NCI-H524 (cell line): ENCODE measurements at regions not wholly inside any gene's neighbourhood (a gene's known extent, or its start where the extent isn't known, plus 50 kb on each side); places are given as distances from the start of the nearest gene placed in this dataset.

Experiments
- DNase-seq, 2 experiments: peaks; one replicate each; lab custom pipeline; 2025; lab: John Stamatoyannopoulos, UW

- DNase-seq: no peak
These were observed 1069.5 kb downstream of the TRHDE start for GRCh38 chr12:73341559-73342247.

DNA sequence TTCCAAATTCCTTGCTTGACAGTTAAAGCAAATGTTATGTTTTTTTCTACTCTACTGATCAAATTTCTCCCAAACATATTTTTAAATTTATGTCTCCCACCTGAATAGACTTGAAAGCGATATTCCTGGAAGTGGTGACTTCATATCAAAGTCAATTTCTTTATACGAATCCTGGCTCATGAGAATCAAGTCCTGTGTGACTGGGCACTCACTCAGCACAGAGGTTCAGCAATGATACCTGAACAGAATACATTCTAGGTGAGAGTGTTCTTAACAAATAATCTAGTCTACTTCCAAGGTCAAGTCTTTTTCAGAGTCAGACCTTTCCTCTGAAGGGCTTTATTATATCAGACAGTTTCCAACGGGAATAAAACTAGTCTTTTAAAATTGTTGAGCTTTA is 1070.6 kb downstream of the TRHDE start:
- DNase-seq: no peak

DNA sequence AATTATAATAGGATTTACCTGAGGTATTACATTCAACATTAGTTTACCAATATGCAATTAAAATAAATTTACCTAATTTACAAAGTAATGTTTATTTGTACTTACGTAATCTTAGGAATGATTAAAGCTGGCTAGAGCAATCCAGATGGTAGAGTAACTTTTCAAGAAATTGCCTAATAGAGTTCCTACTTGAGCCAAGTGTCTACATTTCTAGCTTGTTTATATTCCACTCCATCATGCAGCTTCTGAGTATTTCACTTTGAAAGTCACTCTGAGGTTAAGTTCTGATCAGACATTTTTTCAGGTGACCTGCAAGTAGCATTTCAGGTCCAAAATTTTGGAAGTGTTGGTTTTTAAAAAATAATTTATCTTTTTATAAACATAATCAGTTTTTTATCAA is 1080.7 kb downstream of the TRHDE start:
- no peak for DNase-seq

DNA sequence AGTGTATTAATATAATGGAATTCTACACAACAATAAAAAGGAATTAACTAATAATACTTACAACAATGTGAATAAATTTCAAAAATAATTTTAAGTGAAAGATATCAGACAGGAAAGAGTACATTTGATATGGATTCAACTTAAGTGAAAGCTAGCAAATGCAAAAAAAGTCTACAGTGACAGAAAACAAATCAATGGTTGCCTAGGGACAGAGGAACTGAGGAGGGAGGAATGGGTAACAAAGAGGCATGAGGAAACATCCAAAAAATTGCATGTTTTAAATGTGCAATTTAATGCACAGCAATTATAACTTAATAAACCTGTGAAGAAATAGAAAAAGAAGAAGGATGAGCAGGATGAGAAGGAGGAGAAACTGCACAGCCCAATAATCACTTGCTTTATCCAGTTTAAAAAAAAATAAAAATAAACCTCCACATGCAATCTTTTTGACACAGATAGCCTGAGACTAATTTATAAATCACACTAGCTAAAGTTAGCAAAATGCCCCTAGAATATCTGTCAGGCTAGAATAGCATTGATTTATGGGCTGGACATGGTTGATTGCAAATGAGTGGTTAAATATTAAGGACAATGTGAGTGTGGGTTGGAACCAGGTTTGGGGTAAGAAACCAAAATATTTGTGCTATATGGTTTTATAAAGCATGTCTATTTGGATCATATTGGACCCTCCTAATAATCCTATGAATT is 1089.1 kb downstream of the TRHDE start:
- DNase-seq: no peak

DNA sequence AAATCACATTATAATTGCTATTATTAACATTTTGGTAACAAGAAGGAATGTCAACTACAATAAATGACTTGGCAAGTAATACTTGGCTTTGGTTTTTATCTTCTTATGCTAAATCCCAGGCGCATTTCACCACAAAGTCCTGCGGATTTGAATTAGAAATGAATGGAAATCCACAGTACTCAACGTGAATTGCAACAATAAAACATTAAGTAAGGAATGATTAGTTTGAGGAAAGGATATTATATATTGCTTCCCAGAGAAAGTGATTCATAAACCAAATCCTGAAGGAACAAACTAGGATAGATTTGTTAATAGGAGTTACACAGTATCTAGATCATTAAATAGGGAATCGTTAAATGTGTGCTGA is 1089.7 kb downstream of the TRHDE start:
- no peak for DNase-seq

DNA sequence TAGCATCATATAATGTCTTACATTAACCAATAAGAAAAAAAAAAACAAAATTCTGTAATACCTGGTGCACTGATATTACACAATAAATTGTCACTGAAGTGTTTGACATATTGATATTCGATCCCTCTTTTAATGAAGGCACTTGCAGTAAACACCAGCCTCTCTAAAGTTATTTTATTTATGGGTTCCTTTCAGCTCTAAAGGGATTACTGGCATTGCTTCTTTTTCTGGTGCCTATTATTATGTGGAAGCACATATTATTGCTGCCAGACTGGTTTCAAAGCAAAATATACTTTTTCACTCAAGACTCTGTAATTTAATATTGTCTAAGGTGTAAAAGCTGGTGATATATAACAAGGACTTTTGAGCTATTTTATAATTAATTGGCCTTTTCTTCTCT is 1090.5 kb downstream of the TRHDE start:
- DNase-seq: no peak

- no peak for DNase-seq
These were observed 1100.7 kb downstream of the TRHDE start for GRCh38 chr12:73372856-73373255.

GRCh38 chr12:73374360-73374759 is 1102.2 kb downstream of the TRHDE start:
- no peak for DNase-seq

- no peak for DNase-seq
These were observed 1111.5 kb downstream of the TRHDE start for GRCh38 chr12:73383584-73384222.

DNA sequence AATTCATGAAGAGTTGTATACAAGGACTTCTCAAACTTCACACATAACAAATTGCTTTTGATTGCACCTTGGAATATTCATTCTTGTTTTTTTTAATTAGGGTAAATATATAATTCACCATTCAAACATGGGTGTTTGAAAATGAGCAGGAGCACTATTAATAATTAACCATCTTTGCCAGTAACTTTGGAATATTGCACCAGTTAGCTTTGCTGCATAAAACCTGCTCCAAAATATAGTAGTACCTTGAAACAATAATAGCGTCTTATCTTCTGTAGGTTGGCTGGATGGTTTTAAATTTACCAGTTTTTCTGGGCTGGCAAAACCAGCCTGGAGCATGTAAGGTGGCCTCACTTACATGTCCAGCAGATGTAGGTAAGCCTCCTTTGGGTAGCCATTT is 1112.4 kb downstream of the TRHDE start:
- no peak for DNase-seq

DNA sequence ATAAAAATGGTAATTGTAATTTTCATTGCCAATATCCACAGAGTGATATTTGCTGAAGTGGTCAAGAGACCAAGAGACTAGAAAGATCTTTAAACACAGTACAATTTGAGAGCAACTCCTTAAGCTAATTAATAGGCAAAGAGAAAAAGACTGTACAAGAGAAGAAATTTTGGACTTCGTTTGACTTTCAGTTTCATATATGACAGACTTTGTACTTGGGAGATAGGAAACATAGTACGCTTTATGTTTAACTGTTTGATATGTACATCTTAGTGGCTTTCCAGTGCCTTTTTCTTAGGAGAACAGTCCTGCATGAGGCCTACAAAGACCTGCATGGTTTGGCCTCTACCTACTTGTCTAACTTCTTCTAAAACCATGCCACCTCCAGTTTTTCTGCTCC is 1118.1 kb downstream of the TRHDE start:
- DNase-seq: no peak

GRCh38 chr12:73413051-73413450 is 1124.6 kb upstream of the ATXN7L3B start:
- DNase-seq: no peak

- DNase-seq: no peak
These were observed 1123.7 kb upstream of the ATXN7L3B start for GRCh38 chr12:73413974-73414373.

DNA sequence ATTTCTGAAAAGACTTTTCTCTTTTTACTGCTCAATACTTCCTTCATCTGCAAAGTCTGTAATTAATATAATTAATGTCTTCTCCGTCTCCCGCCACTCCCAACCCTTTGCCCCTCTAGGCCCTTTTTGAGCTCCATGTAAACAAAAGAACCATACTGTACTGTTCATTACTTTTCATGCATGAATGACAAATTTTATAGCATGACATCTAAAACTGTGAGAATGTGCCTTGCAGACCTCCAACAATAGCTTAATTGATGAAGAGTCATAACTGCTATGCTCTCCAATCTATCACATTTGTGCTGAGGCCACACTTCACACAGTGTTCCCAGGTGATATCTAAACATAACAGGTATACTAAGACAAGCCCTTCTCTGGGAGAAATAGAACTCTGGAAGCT is 1122.7 kb upstream of the ATXN7L3B start:
- no peak for DNase-seq

GRCh38 chr12:73418541-73418940 is 1119.1 kb upstream of the ATXN7L3B start:
- no peak for DNase-seq

DNA sequence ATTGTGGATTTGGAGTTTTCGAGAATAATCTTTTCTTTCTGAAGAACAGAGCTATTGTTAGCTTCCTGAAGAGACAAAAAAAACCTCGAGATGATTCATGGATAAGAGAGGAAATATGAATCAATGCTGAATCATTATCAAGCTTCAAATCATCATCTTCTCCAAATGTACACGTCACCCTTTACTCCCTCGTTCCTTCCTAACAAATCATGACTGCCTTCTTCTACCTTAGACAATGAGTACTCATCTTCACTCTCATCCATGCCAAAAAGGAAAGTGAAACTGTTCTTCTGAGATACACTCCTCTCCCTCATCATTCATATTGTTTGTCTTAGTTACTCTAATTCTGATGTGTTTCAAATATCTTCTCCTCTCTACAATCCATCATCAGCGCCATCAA is 1115.8 kb upstream of the ATXN7L3B start:
- DNase-seq: no peak

- no peak for DNase-seq
These were observed 1113.2 kb upstream of the ATXN7L3B start for GRCh38 chr12:73424484-73424883.

- DNase-seq: no peak
These were observed 1091.8 kb upstream of the ATXN7L3B start for GRCh38 chr12:73445658-73446324.

DNA sequence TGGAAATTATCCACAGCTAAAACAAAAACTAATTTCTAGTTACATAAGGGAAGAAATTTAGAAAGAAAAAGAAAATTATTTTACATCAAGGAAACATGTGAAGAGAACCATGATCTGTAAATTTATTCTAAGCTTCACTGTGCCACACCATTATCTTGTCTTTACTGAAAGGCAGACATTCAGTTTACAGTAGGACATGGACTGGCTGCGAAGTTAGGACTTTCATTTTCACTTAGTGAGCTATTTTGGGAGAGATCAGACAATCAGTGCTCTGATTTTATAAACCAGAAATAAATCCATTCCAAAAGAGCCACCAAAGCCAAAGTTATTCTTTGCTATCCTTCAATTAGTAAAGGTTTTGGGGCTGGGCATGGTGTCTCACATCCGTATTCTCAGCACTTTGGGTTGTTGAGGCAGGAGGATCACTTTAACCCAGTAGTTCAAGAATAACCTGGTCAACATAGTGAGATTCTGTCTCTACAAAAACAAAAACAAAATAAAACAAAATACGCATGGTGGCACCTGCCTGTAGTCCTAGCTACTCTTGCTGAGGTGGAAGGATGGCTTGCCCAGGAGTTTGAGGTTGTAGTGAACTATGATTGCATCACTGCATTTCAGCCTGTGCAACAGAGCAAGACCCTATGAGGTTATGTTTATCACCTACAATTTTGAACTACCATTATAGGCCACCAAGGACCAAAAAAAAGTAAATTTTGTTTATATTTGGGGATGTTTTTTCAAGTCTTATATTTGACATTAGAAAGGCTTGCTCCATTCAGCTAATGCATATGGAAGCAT is 1084.8 kb upstream of the ATXN7L3B start:
- no peak for DNase-seq

GRCh38 chr12:73460212-73460611 is 1077.4 kb upstream of the ATXN7L3B start:
- no peak for DNase-seq

- DNase-seq: no peak
These were observed 1072.5 kb upstream of the ATXN7L3B start for GRCh38 chr12:73465106-73465505.

DNA sequence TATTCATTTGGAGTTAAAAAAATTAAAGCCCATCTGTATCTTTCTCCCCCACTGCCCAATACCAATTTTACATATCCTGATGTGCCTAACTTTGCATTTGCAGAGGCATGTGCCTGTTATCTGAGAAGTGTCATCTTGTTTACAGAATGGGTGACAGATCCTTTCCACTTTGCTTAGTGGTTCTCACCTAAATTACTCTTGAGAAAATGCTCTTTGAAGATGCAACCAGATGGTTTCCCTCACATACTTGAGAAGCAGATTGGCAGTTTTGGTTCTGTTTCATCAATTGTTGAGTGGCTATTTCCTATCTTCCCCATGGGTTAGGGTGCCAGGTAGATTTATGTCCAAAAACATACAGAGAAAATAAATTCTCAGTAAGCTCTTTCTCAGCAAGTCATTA is 1051.4 kb upstream of the ATXN7L3B start:
- peak; percentile 49 to 75 for DNase-seq
